ENCODE measurements at regions not wholly inside any gene's neighbourhood (a gene's known extent, or its start where the extent isn't known, plus 50 kb on each side); places are given as distances from the start of the nearest gene placed in this dataset.
"Not testable (repeated sequence)": the region's sequence is repeated elsewhere in the genome, so short reads cannot be mapped to it uniquely, and the experiment has no call there.

DNA sequence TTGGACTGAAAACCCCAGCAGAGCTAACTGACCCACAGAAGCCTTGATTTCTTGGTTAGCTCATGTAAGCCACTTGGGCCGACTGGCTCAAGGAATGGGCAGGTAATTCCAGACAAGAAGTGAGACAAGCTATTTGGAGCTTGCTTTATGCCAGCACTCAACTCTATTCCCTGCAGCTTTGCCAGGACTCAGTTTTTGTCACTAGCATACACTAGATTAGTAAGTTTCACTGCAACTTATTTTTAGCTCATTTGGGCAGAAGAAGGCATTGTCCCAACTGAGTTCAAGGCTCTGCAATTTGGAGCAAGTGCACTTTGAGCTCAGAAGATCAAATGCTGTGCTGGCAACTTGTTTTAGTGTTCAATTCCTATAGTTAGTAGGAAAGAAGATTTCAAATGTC, 116.1 kb downstream of the SLC4A3 start:
- ChIA-PET CTCF (interaction anchor here (1.0 to 1.8 kb wide), 3 partner anchors 15 to 1815 kb away, joined by 3 to 5 read pairs (median 3); no protein-coding TSS in a partner anchor), POLR2A (no interaction called here)
- TF ChIP-seq, protein P1, sequence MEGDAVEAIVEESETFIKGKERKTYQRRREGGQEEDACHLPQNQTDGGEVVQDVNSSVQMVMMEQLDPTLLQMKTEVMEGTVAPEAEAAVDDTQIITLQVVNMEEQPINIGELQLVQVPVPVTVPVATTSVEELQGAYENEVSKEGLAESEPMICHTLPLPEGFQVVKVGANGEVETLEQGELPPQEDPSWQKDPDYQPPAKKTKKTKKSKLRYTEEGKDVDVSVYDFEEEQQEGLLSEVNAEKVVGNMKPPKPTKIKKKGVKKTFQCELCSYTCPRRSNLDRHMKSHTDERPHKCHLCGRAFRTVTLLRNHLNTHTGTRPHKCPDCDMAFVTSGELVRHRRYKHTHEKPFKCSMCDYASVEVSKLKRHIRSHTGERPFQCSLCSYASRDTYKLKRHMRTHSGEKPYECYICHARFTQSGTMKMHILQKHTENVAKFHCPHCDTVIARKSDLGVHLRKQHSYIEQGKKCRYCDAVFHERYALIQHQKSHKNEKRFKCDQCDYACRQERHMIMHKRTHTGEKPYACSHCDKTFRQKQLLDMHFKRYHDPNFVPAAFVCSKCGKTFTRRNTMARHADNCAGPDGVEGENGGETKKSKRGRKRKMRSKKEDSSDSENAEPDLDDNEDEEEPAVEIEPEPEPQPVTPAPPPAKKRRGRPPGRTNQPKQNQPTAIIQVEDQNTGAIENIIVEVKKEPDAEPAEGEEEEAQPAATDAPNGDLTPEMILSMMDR (IDR thresholded peaks at IDR 0.05; ENCODE audit: control extremely low read depth, extremely low read depth, low read depth, missing control alignments) = no peak
- DNase-seq (ENCODE audit: extremely low spot score) = no peak

DNA sequence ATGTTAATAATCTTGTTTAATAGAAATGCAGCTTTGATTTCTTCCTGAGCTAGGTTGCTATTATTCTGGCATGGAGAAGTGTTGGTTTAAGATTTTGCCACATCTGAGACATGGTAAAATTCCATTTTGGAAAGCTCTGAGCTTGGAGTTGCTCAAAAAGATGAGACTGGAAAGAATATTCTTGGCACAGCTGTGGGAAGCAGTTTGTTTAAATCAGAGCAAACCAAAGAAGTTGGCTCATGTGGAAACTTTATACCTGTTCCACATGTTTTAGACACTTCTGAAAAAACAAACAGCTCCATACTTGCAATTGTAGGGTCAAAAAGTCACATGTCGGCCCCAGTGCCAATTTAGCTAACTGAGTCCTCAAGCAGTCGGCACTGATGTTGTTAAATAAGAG, 116.6 kb downstream of the SLC4A3 start:
- TF ChIP-seq, protein P1 (IDR thresholded peaks at IDR 0.05; ENCODE audit: control extremely low read depth, extremely low read depth, low read depth, missing control alignments) = no peak
- ChIA-PET CTCF (interaction anchor here (1.0 to 1.8 kb wide), 3 partner anchors 9 to 255 kb away, joined by 3 to 5 read pairs (median 3); no protein-coding TSS in a partner anchor), POLR2A (no interaction called here)

DNA sequence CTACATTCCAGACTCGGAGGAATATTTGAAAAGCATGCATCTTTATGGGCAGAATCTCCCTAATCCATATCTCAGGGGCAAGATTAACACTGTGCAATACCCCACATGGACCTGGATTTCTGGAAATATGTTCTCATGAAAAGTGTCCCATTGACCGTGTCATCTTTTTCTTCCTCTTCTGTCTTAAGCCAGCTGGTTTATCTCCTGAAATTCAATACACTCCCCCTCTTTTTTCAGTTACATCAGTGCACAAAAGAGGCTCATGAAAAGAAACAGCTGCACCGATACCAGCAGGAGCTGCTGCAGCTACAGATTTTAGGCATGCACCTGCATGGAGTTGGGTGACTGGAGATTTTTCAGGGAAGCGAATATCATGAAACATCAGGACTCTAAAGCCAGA, 117.2 kb downstream of the SLC4A3 start:
- POLR2A ChIA-PET = no interaction called here
- TF ChIP-seq, protein P1 (IDR thresholded peaks at IDR 0.05; ENCODE audit: control extremely low read depth, extremely low read depth, low read depth, missing control alignments) = no peak
- CTCF ChIA-PET = interaction anchor here (1.0 to 1.8 kb wide), 3 partner anchors 9 to 16 kb away, joined by 3 to 5 read pairs (median 4); no protein-coding TSS in a partner anchor
- no peak for DNase-seq (ENCODE audit: extremely low spot score)

More for the DNA sequence above, 116.6 kb downstream of the SLC4A3 start:
- no peak for DNase-seq (ENCODE audit: extremely low spot score)

DNA sequence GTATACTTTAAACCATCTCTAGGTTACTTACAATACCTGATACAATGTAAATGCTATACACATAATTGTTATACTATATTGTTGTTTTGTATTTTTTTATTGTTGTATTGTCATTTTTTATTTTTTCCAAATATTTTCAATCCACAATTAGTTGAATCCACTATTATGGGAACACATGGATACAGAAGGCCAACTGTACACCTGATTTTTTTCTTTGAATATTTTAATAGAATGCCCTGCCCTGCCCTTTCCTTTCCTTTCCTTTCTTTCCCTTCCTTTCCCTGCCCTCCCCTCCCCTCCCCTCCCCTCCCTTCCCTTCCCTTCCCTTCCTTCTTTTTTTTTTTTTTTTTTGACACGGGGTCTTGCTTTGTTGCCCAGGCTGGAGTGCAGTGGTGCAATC, 120.2 kb downstream of the SLC4A3 start:
- CTCF ChIA-PET = no interaction called here

DNA sequence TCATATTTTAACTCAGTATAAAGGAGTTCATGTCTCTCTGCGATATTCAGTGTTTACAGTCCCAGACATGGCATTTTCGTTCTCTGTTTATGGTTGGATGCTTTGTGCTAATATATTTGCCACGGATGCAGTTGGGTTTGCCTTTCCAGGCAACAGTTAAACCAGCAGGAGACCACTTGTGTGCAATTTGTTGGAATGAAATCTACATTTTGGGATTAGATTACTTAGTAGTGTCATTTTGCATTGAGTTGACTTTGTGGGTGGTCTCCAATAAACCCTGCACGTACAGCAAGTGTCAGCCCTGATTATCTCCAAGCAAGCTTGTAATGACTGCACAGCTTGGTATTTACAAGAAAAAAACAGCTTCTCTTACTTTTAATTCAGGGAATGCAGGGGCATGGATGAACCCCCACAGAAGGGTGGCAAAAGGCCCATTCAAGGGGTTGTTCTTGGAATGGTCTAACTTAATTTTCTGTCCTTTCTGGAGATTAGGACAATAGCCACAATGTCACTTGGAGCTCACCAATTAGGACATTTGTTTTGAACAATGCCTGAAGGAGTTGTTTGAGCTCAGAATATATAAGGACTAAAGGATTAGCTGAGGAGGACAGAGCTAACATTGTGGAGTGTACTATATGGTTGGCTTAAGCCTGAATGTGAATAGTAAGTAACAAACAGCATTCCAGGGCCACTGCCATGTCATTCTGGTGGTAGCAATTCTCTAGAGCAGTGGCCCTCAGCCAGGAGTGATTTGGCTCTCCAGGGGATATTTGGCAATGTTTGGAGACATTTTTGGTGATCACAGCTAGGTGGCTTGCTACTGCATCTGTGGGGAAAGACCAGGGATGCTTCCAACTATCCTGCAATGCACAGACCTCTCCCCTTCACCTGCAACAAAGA, 121.5 kb downstream of the SLC4A3 start:
- DNase-seq (ENCODE audit: extremely low spot score) = no peak
- POLR2A ChIA-PET = no interaction called here
- CTCF ChIA-PET = interaction anchor here (1.5 to 2.4 kb wide), 2 partner anchors 12 to 24 kb away, joined by 3 to 8 read pairs; no protein-coding TSS in a partner anchor
- TF ChIP-seq, protein P1 (IDR thresholded peaks at IDR 0.05; ENCODE audit: control extremely low read depth, extremely low read depth, low read depth, missing control alignments) = no peak

More for the DNA sequence above, 120.2 kb downstream of the SLC4A3 start:
- POLR2A ChIA-PET = no interaction called here
- TF ChIP-seq, protein P1 (IDR thresholded peaks at IDR 0.05; ENCODE audit: control extremely low read depth, extremely low read depth, low read depth, missing control alignments) = no peak
- no peak for DNase-seq (ENCODE audit: extremely low spot score)

DNA sequence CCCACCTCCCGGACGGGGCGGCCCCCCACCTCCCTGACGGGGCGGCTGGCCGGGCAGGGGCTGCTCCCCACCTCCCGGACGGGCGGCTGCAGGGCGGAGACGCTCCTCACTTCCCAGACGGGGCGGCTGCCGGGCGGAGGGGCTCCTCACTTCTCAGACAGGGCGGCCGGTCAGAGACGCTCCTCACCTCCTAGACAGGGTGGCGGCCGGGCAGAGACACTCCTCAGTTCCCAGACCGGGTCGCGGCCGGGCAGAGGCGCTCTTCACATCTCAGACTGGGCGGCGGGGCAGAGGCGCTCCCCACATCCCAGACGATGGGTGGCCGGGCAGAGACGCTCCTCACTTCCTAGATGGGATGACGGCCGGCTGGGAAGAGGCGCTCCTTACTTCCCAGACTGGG, 123.7 kb downstream of the SLC4A3 start:
- POLR2A ChIA-PET; DNase-seq (ENCODE audit: extremely low spot score); CTCF ChIA-PET: not testable (repeated sequence)

DNA sequence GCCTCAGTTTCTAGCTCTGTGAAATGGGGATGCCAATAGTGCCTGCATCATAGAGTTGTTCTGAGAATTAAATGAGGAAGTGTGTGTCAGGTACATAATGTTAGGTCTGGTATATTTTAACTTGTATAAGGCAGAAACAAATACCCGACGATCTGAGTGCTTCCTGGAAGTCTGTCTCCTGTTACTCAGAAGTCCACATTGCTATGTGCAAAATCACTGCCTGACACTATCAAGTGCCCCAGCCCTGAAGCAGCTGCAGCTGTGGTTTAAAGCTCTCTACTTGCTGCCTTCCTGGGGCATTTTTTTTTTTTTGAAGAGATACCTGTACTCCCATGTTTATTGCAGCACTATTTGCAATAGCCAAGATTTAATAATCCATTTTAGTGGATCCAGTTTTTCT, 125.3 kb downstream of the SLC4A3 start:
- DNase-seq (ENCODE audit: extremely low spot score) = no peak
- TF ChIP-seq, protein P1 (IDR thresholded peaks at IDR 0.05; ENCODE audit: control extremely low read depth, extremely low read depth, low read depth, missing control alignments) = no peak
- POLR2A ChIA-PET = no interaction called here
- CTCF ChIA-PET = interaction anchor here (0.6 to 1.1 kb wide), 2 partner anchors 45 to 49 kb away, joined by 3 to 4 read pairs; no protein-coding TSS in a partner anchor

Data from GM10248 (cell line).